WTC11 (cell line): ENCODE measurements at regions not wholly inside any gene's neighbourhood (a gene's known extent, or its start where the extent isn't known, plus 50 kb on each side); places are given as distances from the start of the nearest gene placed in this dataset.
A peak's percentile ranks its signal among the peaks of the same experiment; 100 is the strongest.

Experiments
- ATAC-seq: fragments of 200-7000 bp; cut with Tn5 transposase; 2 replicates; pipeline ENCODE4 v1.10.0; 2021; ENCODE audit warnings: mild to moderate bottlenecking, moderate library complexity
- CTCF ChIA-PET: fragments of 300-600 bp; sonication (Branson Sonifier 250); formaldehyde crosslinking; loops from one replicate; lab custom pipeline; 2021; ENCODE audit warnings: antibody characterized with exemption; lab: Charles Lee
- POLR2A ChIA-PET: fragments of 350-600 bp; sonication (Branson Sonifier 250); formaldehyde crosslinking; loops from one replicate; lab custom pipeline; 2021; ENCODE audit warnings: antibody characterized with exemption; lab: Charles Lee
- DNase-seq: peaks from one replicate; pipeline ENCODE4 v3.0.0; 2021; ENCODE audit warnings: low spot score
- H3K27ac Mint-ChIP-seq: 2 replicates; pipeline ENCODE4 v1.8.0; 2021; ENCODE audit warnings: mixed read lengths
- H3K27me3 Mint-ChIP-seq: 2 replicates; pipeline ENCODE4 v1.8.0; 2021; ENCODE audit warnings: low read depth, mild to moderate bottlenecking, moderate library complexity, mixed read lengths
- H3K36me3 Mint-ChIP-seq: 2 replicates; pipeline ENCODE4 v1.8.0; 2021; ENCODE audit warnings: mixed read lengths
- H3K4me1 Mint-ChIP-seq: 2 replicates; pipeline ENCODE4 v1.8.0; 2022; ENCODE audit warnings: mixed read lengths
- H3K4me3 Mint-ChIP-seq: 2 replicates; pipeline ENCODE4 v1.8.0; 2021; ENCODE audit warnings: mild to moderate bottlenecking, moderate library complexity, mixed read lengths
- H3K9me3 Mint-ChIP-seq: 2 replicates; pipeline ENCODE4 v1.8.0; 2021; ENCODE audit warnings: mixed read lengths
- ATF1 ChIP-seq: sonication (generic); formaldehyde crosslinking; IDR thresholded peaks from 2 replicates; pipeline ENCODE4 v1.8.1; 2023; ENCODE audit warnings: mild to moderate bottlenecking, moderate library complexity, missing genetic modification reagents
- CBFB ChIP-seq: sonication (generic); formaldehyde crosslinking; IDR thresholded peaks from 2 replicates; pipeline ENCODE4 v1.8.1; 2022; ENCODE audit warnings: mild to moderate bottlenecking, low read depth, missing genetic modification reagents
- E2F4 ChIP-seq: sonication (generic); formaldehyde crosslinking; IDR thresholded peaks from 2 replicates; pipeline ENCODE4 v1.8.1; 2022; ENCODE audit warnings: low read depth, mild to moderate bottlenecking, moderate library complexity, missing genetic modification reagents, borderline replicate concordance
- ETV6 ChIP-seq: sonication (generic); formaldehyde crosslinking; IDR thresholded peaks from 2 replicates; pipeline ENCODE4 v1.8.1; 2022; ENCODE audit warnings: mild to moderate bottlenecking, missing genetic modification reagents
- FOXP1 ChIP-seq: sonication (generic); formaldehyde crosslinking; IDR thresholded peaks from 2 replicates; pipeline ENCODE4 v1.8.0; 2022; ENCODE audit warnings: missing genetic modification reagents, mild to moderate bottlenecking, moderate library complexity, borderline replicate concordance
- FOXP4 ChIP-seq: sonication (generic); formaldehyde crosslinking; IDR thresholded peaks from 2 replicates; pipeline ENCODE4 v1.8.0; 2022; ENCODE audit warnings: mild to moderate bottlenecking, missing genetic modification reagents
- GABPB1 ChIP-seq: sonication (generic); formaldehyde crosslinking; IDR thresholded peaks from 2 replicates; pipeline ENCODE4 v1.8.1; 2023; ENCODE audit warnings: mild to moderate bottlenecking, missing genetic modification reagents
- HMGA2 ChIP-seq: fragments of 250-450 bp; sonication (Bioruptor Pico); IDR thresholded peaks from 2 replicates; pipeline ENCODE4 v1.4.0; 2021; ENCODE audit warnings: mild to moderate bottlenecking, moderate library complexity
- PREB ChIP-seq: sonication (generic); formaldehyde crosslinking; IDR thresholded peaks from 2 replicates; pipeline ENCODE4 v1.8.1; 2022; ENCODE audit warnings: mild to moderate bottlenecking, missing genetic modification reagents, moderate library complexity, borderline replicate concordance
- SOX15 ChIP-seq: fragments of 250-450 bp; sonication (Bioruptor Pico); IDR thresholded peaks from 2 replicates; pipeline ENCODE4 v1.9.0; 2021; ENCODE audit warnings: mild to moderate bottlenecking
- TP53 ChIP-seq: sonication (generic); formaldehyde crosslinking; IDR thresholded peaks from 2 replicates; pipeline ENCODE4 v1.8.1; 2023; ENCODE audit warnings: mild to moderate bottlenecking, missing genetic modification reagents
- ZMAT4 ChIP-seq: fragments of 250-450 bp; sonication (Bioruptor Pico); IDR thresholded peaks from 2 replicates; pipeline ENCODE4 v1.9.0; 2021; ENCODE audit warnings: mild to moderate bottlenecking
- ZNF263 ChIP-seq: sonication (generic); formaldehyde crosslinking; IDR thresholded peaks from 2 replicates; pipeline ENCODE4 v1.8.1; 2022; ENCODE audit warnings: low read depth, mild to moderate bottlenecking, moderate library complexity, missing genetic modification reagents
- ZNF281 ChIP-seq: sonication (generic); formaldehyde crosslinking; IDR thresholded peaks from 2 replicates; pipeline ENCODE4 v1.8.0; 2023; ENCODE audit warnings: mild to moderate bottlenecking, missing genetic modification reagents
- ZNF416 ChIP-seq: fragments of 250-450 bp; sonication (Bioruptor Pico); IDR thresholded peaks from 2 replicates; pipeline ENCODE4 v1.9.0; 2021; ENCODE audit warnings: mild to moderate bottlenecking, inconsistent platforms
- ZNF671 ChIP-seq: fragments of 250-450 bp; sonication (Bioruptor Pico); IDR thresholded peaks from 2 replicates; pipeline ENCODE4 v1.8.0; 2021; ENCODE audit warnings: mild to moderate bottlenecking

- 0 out of 2 replicates have a peak, but pooled peaks have one; percentile 19 for TF ChIP-seq GABPB1 (CRISPR knock-in tag)
- no peak for TF ChIP-seq PREB
- no peak for DNase-seq
- Mint-ChIP-seq H3K27me3 (no peaks in the 10 kb centered on the region), H3K27ac (0 out of 2 replicates have a peak overlapping the region, but pooled peaks have one; percentile 62), H3K9me3 (no peaks in the 10 kb centered on the region), H3K4me3 (no peak overlapping the region), H3K4me1 (peaks cover 18% of the 10 kb centered on the region), H3K36me3 (no peaks in the 10 kb centered on the region)
- CTCF ChIA-PET: no interaction called here
- peak; percentile 22; the same call in 1 of the 2 replicates for ATAC-seq
- POLR2A ChIA-PET: interaction anchor here (0.7 kb wide), 1 partner anchor 13 kb away, joined by 3 read pairs; no protein-coding TSS in a partner anchor
Measured at GRCh38 chr6:21309807-21310221, 283.7 kb upstream of the SOX4 start.

- POLR2A ChIA-PET: interaction anchor here (0.7 kb wide), 1 partner anchor 13 kb away, joined by 3 read pairs; no protein-coding TSS in a partner anchor
- H3K27ac Mint-ChIP-seq: no peak overlapping the region
- TF ChIP-seq HMGA2 (CRISPR knock-in tag): no peak
- TF ChIP-seq ATF1: no peak
- no peak for TF ChIP-seq FOXP1
- no peak for TF ChIP-seq ZNF671 (CRISPR knock-in tag)
- no peak for TF ChIP-seq CBFB (CRISPR knock-in tag)
- no peak for TF ChIP-seq GABPB1 (CRISPR knock-in tag)
- TF ChIP-seq ETV6 (CRISPR knock-in tag): no peak
- TF ChIP-seq ZNF416: no peak
- H3K9me3 Mint-ChIP-seq: no peaks in the 10 kb centered on the region
- no peaks in the 10 kb centered on the region for H3K36me3 Mint-ChIP-seq
- DNase-seq: no peak
- CTCF ChIA-PET: no interaction called here
- ATAC-seq: no peak
- H3K4me3 Mint-ChIP-seq: no peak overlapping the region
- peaks cover 18% of the 10 kb centered on the region for H3K4me1 Mint-ChIP-seq
- H3K27me3 Mint-ChIP-seq: no peaks in the 10 kb centered on the region
Measured at GRCh38 chr6:21310568-21311140, 282.9 kb upstream of the SOX4 start.

GRCh38 chr6:21312118-21312517 lies 281.4 kb upstream of the SOX4 start:
- H3K9me3 Mint-ChIP-seq: no peaks in the 10 kb centered on the region
- no peak for TF ChIP-seq ZMAT4 (CRISPR knock-in tag)
- no peak for TF ChIP-seq E2F4 (CRISPR knock-in tag)
- no peak for TF ChIP-seq ZNF281
- TF ChIP-seq ATF1: no peak
- no peak for TF ChIP-seq TP53 (CRISPR knock-in tag)
- TF ChIP-seq ZNF263: no peak
- no peak for TF ChIP-seq SOX15 (CRISPR knock-in tag)
- TF ChIP-seq FOXP4 (CRISPR knock-in tag): no peak
- H3K4me3 Mint-ChIP-seq: no peak overlapping the region
- H3K27ac Mint-ChIP-seq: 0 out of 2 replicates have a peak overlapping the region, but pooled peaks have one; percentile 16
- no peak for ATAC-seq
- peaks cover 18% of the 10 kb centered on the region for H3K4me1 Mint-ChIP-seq
- no peaks in the 10 kb centered on the region for H3K36me3 Mint-ChIP-seq
- DNase-seq: no peak
- ChIA-PET POLR2A (no interaction called here), CTCF (no interaction called here)
- H3K27me3 Mint-ChIP-seq: no peaks in the 10 kb centered on the region
